Myocyte (in vitro differentiated cells): ENCODE measurements at regions not wholly inside any gene's neighbourhood (a gene's known extent, or its start where the extent isn't known, plus 50 kb on each side); places are given as distances from the start of the nearest gene placed in this dataset.
"Not testable (repeated sequence)": the region's sequence is repeated elsewhere in the genome, so short reads cannot be mapped to it uniquely, and the experiment has no call there.

ENCODE experiments used
- DNase-seq: peaks from one replicate; pipeline ENCODE4 v3.0.0-alpha.2; 2012; ENCODE audit warnings: low read depth

GRCh38 chr1:220475608-220476007, 52.3 kb upstream of the MARK1 start:
- not testable (repeated sequence) for DNase-seq

- not testable (repeated sequence) for DNase-seq
These were observed 52.8 kb upstream of the MARK1 start for GRCh38 chr1:220475141-220475540.

- no peak for DNase-seq
These were observed 54.5 kb upstream of the MARK1 start for GRCh38 chr1:220473440-220473839.

- peak; percentile 2 for DNase-seq
These were observed 65.2 kb upstream of the MARK1 start for GRCh38 chr1:220462752-220463151.

- no peak for DNase-seq
These were observed 69.0 kb upstream of the MARK1 start for GRCh38 chr1:220458936-220459335.

- DNase-seq: no peak
These were observed 69.9 kb upstream of the MARK1 start for GRCh38 chr1:220457957-220458609.

- DNase-seq: no peak
These were observed 72.4 kb upstream of the MARK1 start for GRCh38 chr1:220455559-220455958.

GRCh38 chr1:220454155-220454777, 73.7 kb upstream of the MARK1 start:
- no peak for DNase-seq

GRCh38 chr1:220453371-220453770, 74.6 kb upstream of the MARK1 start:
- no peak for DNase-seq

GRCh38 chr1:220451532-220451931, 76.4 kb upstream of the MARK1 start:
- no peak for DNase-seq

- DNase-seq: no peak
These were observed 77.0 kb upstream of the MARK1 start for GRCh38 chr1:220450927-220451326.

GRCh38 chr1:220448217-220448616, 79.7 kb upstream of the MARK1 start:
- DNase-seq: no peak

GRCh38 chr1:220444586-220444985, 83.3 kb upstream of the MARK1 start:
- not testable (repeated sequence) for DNase-seq

- no peak for DNase-seq
These were observed 86.7 kb upstream of the MARK1 start for GRCh38 chr1:220441211-220441610.

- DNase-seq: no peak
These were observed 89.2 kb upstream of the MARK1 start for GRCh38 chr1:220438741-220439140.

- DNase-seq: peak; percentile 68
These were observed 95.5 kb upstream of the MARK1 start for GRCh38 chr1:220432408-220432807.

- peak; percentile 9 for DNase-seq
These were observed 96.2 kb upstream of the MARK1 start for GRCh38 chr1:220431554-220432239.

GRCh38 chr1:220430586-220430985, 97.3 kb upstream of the MARK1 start:
- no peak for DNase-seq

GRCh38 chr1:220430059-220430458, 97.9 kb upstream of the MARK1 start:
- DNase-seq: no peak

GRCh38 chr1:220426989-220427388, 100.9 kb upstream of the MARK1 start:
- no peak for DNase-seq

GRCh38 chr1:220425852-220426251, 102.1 kb upstream of the MARK1 start:
- no peak for DNase-seq

GRCh38 chr1:220421508-220421907, 106.4 kb upstream of the MARK1 start:
- DNase-seq: no peak

GRCh38 chr1:220420726-220421125, 107.2 kb upstream of the MARK1 start:
- no peak for DNase-seq
